Stimulated activated naive CD4-positive, alpha-beta T cell treated with Interleukin-2 at 50 U/mL for 16 hours (primary cell): ENCODE measurements at regions not wholly inside any gene's neighbourhood (a gene's known extent, or its start where the extent isn't known, plus 50 kb on each side); places are given as distances from the start of the nearest gene placed in this dataset.
"Not testable (repeated sequence)": the region's sequence is repeated elsewhere in the genome, so short reads cannot be mapped to it uniquely, and the experiment has no call there.

Source experiments
- DNase-seq: peaks from one replicate; lab custom pipeline; 2025; lab: John Stamatoyannopoulos, UW

GRCh38 chr6:141077355-141078333 lies 1055.1 kb upstream of the GJE1 start:
- DNase-seq: no peak

GRCh38 chr6:141057761-141058160 lies 1075.0 kb upstream of the GJE1 start:
- no peak for DNase-seq

GRCh38 chr6:141056945-141057625 lies 1075.6 kb upstream of the GJE1 start:
- no peak for DNase-seq

GRCh38 chr6:141050471-141050870 lies 1082.3 kb upstream of the GJE1 start:
- DNase-seq: no peak

- DNase-seq: no peak
Observed at GRCh38 chr6:141048451-141048850, 1084.3 kb upstream of the GJE1 start.

- not testable (repeated sequence) for DNase-seq
Observed at GRCh38 chr6:141046496-141046895, 1086.2 kb upstream of the GJE1 start.

- no peak for DNase-seq
Observed at GRCh38 chr6:141041596-141042087, 1091.1 kb upstream of the GJE1 start.

- no peak for DNase-seq
Observed at GRCh38 chr6:141035312-141036200, 1097.2 kb upstream of the GJE1 start.

- no peak for DNase-seq
Observed at GRCh38 chr6:141033101-141033500, 1099.6 kb upstream of the GJE1 start.

GRCh38 chr6:141029908-141030307 lies 1102.8 kb upstream of the GJE1 start:
- no peak for DNase-seq

- no peak for DNase-seq
Observed at GRCh38 chr6:141028791-141029280, 1103.9 kb upstream of the GJE1 start.

- no peak for DNase-seq
Observed at GRCh38 chr6:141026504-141026903, 1106.2 kb upstream of the GJE1 start.

- no peak for DNase-seq
Observed at GRCh38 chr6:141024526-141024925, 1108.2 kb upstream of the GJE1 start.

- DNase-seq: no peak
Observed at GRCh38 chr6:141017941-141018340, 1114.8 kb upstream of the GJE1 start.

- DNase-seq: no peak
Observed at GRCh38 chr6:141000917-141001316, 1131.8 kb upstream of the GJE1 start.

GRCh38 chr6:140993515-140993914 lies 1139.2 kb upstream of the GJE1 start:
- DNase-seq: no peak

- DNase-seq: no peak
Observed at GRCh38 chr6:140992678-140993077, 1140.0 kb upstream of the GJE1 start.

- no peak for DNase-seq
Observed at GRCh38 chr6:140988780-140989179, 1143.9 kb upstream of the GJE1 start.

GRCh38 chr6:140987364-140988155 lies 1145.2 kb upstream of the GJE1 start:
- DNase-seq: no peak

- no peak for DNase-seq
Observed at GRCh38 chr6:140985679-140986275, 1146.9 kb upstream of the GJE1 start.
